GM19324 (cell line): ENCODE measurements at regions not wholly inside any gene's neighbourhood (a gene's known extent, or its start where the extent isn't known, plus 50 kb on each side); places are given as distances from the start of the nearest gene placed in this dataset.

Source experiments
- ATAC-seq: cut with Tn5 transposase; IDR thresholded peaks from one replicate; pipeline ENCODE4 v1.9.1; 2021; ENCODE audit warnings: mild to moderate bottlenecking, moderate library complexity; ENCODE audit not compliant: unreplicated experiment, low FRiP score

GRCh38 chr12:102781117-102781516 lies 135.9 kb downstream of the PAH start:
- ATAC-seq, result no peak

GRCh38 chr12:102776041-102776440 lies 141.0 kb downstream of the PAH start:
- no peak for ATAC-seq

- no peak for ATAC-seq
These were observed 147.6 kb downstream of the PAH start for GRCh38 chr12:102769323-102769916.

GRCh38 chr12:102766961-102767360 lies 150.1 kb downstream of the PAH start:
- ATAC-seq, result no peak

- no peak for ATAC-seq
These were observed 151.3 kb downstream of the PAH start for GRCh38 chr12:102765736-102766135.

GRCh38 chr12:102763471-102763870 lies 153.6 kb downstream of the PAH start:
- no peak for ATAC-seq

- no peak for ATAC-seq
These were observed 154.0 kb downstream of the PAH start for GRCh38 chr12:102763061-102763460.

- no peak for ATAC-seq
These were observed 156.7 kb downstream of the PAH start for GRCh38 chr12:102760322-102760721.

GRCh38 chr12:102759466-102759865 lies 157.6 kb downstream of the PAH start:
- ATAC-seq, result no peak

GRCh38 chr12:102757882-102758226 lies 159.2 kb downstream of the PAH start:
- no peak for ATAC-seq

- no peak for ATAC-seq
These were observed 159.7 kb downstream of the PAH start for GRCh38 chr12:102757154-102757881.

GRCh38 chr12:102756530-102756929 lies 160.5 kb downstream of the PAH start:
- no peak for ATAC-seq

GRCh38 chr12:102755266-102755665 lies 161.8 kb downstream of the PAH start:
- ATAC-seq, result no peak

- ATAC-seq, result no peak
These were observed 163.2 kb downstream of the PAH start for GRCh38 chr12:102753802-102754201.

GRCh38 chr12:102748704-102749103 lies 168.3 kb downstream of the PAH start:
- ATAC-seq, result no peak

GRCh38 chr12:102746963-102747362 lies 170.1 kb downstream of the PAH start:
- ATAC-seq, result no peak

GRCh38 chr12:102745971-102746600 lies 171.0 kb downstream of the PAH start:
- no peak for ATAC-seq

- no peak for ATAC-seq
These were observed 175.8 kb downstream of the PAH start for GRCh38 chr12:102741196-102741595.

GRCh38 chr12:102740141-102740955 lies 176.7 kb downstream of the PAH start:
- ATAC-seq, result no peak

- no peak for ATAC-seq
These were observed 180.7 kb downstream of the PAH start for GRCh38 chr12:102736328-102736727.

GRCh38 chr12:102735104-102735503 lies 181.9 kb downstream of the PAH start:
- ATAC-seq, result peak; percentile 94
